OCI-LY1 (cell line): ENCODE measurements at regions not wholly inside any gene's neighbourhood (a gene's known extent, or its start where the extent isn't known, plus 50 kb on each side); places are given as distances from the start of the nearest gene placed in this dataset.

Experiments
- CTCF ChIP-seq: fragments of 200-600 bp; sonication (generic), shearing (Covaris generic); IDR thresholded peaks from 2 replicates; pipeline ENCODE4 v1.5.1; 2017; ENCODE audit warnings: mild to moderate bottlenecking, antibody characterized with exemption, low read length, moderate library complexity, mixed read lengths
- EZH2 ChIP-seq: fragments of 200-600 bp; sonication (generic), shearing (Covaris generic); IDR thresholded peaks from 2 replicates; pipeline ENCODE4 v1.8.0; 2017; ENCODE audit warnings: borderline replicate concordance, mixed run types, mild to moderate bottlenecking, antibody characterized with exemption, low read length, moderate library complexity, mixed read lengths

GRCh38 chr3:194852831-194853508 is 167.3 kb downstream of the FAM43A start:
- TF ChIP-seq CTCF (no peak), EZH2 (no peak)
